H1 (cell line): ENCODE measurements at regions not wholly inside any gene's neighbourhood (a gene's known extent, or its start where the extent isn't known, plus 50 kb on each side); places are given as distances from the start of the nearest gene placed in this dataset.

Source experiments
- PHF8 ChIP-seq: fragments of 200-600 bp; sonication (generic); conservative IDR thresholded peaks from 2 replicates; pipeline ENCODE4 v1.7.1; 2012; ENCODE audit warnings: low read depth, mild to moderate bottlenecking, inconsistent platforms, low read length, moderate library complexity
- POLR2A ChIP-seq, 2 experiments: IDR thresholded peaks; 1 replicate in 1 of 2; 2 replicates in 1 of 2; pipeline ENCODE4 v1.6.1; 2011; ENCODE audit warnings: low read depth in 2 of 2, low read length in 2 of 2, mild to moderate bottlenecking in 2 of 2; ENCODE audit errors: control extremely low read depth in 1 of 2
- RAD21 ChIP-seq, 2 experiments: IDR thresholded peaks in 1 of 2; conservative IDR thresholded peaks in 1 of 2; 2 replicates each; pipeline ENCODE4 v1.6.1; 2011; ENCODE audit warnings: low read depth in 2 of 2, low read length in 2 of 2, improper control_type of control experiment in 1 of 2, inconsistent platforms in 1 of 2, mild to moderate bottlenecking in 1 of 2, moderate library complexity in 1 of 2
- SAP30 ChIP-seq: fragments of 300-600 bp; sonication (generic); IDR thresholded peaks from 2 replicates; pipeline ENCODE4 v1.7.1; 2012; ENCODE audit warnings: low read length, moderate library complexity, mild to moderate bottlenecking, inconsistent platforms; ENCODE audit not compliant: insufficient read depth, insufficient replicate concordance
- SIRT6 ChIP-seq: IDR thresholded peaks from one replicate; pipeline ENCODE4 v1.7.1; 2012; ENCODE audit warnings: low read length, inconsistent platforms
- SIX5 ChIP-seq: IDR thresholded peaks from 2 replicates; pipeline ENCODE4 v1.6.1; 2011; ENCODE audit warnings: mild to moderate bottlenecking, low read depth, low read length
- TF ChIP-seq, protein P1 (sequence below): fragments of 300-600 bp; sonication (generic); IDR thresholded peaks from 2 replicates; pipeline ENCODE4 v1.7.1; 2012; ENCODE audit warnings: low read length, moderate library complexity, mild to moderate bottlenecking, inconsistent platforms; ENCODE audit not compliant: insufficient replicate concordance

DNA sequence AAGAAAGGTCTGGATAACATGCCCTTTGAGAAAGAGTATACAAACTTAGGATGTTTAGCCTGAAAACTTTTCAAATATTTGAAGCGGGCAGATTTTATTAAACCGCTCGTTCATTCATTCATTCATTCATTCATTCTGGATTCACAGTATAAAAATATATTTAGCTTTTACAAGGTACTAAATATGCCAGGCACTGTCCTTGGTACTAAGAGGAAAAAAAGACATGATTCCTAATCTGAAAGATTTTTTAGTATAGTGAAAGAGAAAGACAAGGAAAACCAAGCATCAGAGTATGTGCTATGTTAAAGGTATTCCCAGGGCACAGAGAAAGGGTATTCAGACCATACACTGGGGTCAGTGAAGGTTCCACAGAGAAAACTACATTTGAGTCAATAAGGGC lies 299.7 kb downstream of the BCAT1 start (continued):
- TF ChIP-seq, protein P1, sequence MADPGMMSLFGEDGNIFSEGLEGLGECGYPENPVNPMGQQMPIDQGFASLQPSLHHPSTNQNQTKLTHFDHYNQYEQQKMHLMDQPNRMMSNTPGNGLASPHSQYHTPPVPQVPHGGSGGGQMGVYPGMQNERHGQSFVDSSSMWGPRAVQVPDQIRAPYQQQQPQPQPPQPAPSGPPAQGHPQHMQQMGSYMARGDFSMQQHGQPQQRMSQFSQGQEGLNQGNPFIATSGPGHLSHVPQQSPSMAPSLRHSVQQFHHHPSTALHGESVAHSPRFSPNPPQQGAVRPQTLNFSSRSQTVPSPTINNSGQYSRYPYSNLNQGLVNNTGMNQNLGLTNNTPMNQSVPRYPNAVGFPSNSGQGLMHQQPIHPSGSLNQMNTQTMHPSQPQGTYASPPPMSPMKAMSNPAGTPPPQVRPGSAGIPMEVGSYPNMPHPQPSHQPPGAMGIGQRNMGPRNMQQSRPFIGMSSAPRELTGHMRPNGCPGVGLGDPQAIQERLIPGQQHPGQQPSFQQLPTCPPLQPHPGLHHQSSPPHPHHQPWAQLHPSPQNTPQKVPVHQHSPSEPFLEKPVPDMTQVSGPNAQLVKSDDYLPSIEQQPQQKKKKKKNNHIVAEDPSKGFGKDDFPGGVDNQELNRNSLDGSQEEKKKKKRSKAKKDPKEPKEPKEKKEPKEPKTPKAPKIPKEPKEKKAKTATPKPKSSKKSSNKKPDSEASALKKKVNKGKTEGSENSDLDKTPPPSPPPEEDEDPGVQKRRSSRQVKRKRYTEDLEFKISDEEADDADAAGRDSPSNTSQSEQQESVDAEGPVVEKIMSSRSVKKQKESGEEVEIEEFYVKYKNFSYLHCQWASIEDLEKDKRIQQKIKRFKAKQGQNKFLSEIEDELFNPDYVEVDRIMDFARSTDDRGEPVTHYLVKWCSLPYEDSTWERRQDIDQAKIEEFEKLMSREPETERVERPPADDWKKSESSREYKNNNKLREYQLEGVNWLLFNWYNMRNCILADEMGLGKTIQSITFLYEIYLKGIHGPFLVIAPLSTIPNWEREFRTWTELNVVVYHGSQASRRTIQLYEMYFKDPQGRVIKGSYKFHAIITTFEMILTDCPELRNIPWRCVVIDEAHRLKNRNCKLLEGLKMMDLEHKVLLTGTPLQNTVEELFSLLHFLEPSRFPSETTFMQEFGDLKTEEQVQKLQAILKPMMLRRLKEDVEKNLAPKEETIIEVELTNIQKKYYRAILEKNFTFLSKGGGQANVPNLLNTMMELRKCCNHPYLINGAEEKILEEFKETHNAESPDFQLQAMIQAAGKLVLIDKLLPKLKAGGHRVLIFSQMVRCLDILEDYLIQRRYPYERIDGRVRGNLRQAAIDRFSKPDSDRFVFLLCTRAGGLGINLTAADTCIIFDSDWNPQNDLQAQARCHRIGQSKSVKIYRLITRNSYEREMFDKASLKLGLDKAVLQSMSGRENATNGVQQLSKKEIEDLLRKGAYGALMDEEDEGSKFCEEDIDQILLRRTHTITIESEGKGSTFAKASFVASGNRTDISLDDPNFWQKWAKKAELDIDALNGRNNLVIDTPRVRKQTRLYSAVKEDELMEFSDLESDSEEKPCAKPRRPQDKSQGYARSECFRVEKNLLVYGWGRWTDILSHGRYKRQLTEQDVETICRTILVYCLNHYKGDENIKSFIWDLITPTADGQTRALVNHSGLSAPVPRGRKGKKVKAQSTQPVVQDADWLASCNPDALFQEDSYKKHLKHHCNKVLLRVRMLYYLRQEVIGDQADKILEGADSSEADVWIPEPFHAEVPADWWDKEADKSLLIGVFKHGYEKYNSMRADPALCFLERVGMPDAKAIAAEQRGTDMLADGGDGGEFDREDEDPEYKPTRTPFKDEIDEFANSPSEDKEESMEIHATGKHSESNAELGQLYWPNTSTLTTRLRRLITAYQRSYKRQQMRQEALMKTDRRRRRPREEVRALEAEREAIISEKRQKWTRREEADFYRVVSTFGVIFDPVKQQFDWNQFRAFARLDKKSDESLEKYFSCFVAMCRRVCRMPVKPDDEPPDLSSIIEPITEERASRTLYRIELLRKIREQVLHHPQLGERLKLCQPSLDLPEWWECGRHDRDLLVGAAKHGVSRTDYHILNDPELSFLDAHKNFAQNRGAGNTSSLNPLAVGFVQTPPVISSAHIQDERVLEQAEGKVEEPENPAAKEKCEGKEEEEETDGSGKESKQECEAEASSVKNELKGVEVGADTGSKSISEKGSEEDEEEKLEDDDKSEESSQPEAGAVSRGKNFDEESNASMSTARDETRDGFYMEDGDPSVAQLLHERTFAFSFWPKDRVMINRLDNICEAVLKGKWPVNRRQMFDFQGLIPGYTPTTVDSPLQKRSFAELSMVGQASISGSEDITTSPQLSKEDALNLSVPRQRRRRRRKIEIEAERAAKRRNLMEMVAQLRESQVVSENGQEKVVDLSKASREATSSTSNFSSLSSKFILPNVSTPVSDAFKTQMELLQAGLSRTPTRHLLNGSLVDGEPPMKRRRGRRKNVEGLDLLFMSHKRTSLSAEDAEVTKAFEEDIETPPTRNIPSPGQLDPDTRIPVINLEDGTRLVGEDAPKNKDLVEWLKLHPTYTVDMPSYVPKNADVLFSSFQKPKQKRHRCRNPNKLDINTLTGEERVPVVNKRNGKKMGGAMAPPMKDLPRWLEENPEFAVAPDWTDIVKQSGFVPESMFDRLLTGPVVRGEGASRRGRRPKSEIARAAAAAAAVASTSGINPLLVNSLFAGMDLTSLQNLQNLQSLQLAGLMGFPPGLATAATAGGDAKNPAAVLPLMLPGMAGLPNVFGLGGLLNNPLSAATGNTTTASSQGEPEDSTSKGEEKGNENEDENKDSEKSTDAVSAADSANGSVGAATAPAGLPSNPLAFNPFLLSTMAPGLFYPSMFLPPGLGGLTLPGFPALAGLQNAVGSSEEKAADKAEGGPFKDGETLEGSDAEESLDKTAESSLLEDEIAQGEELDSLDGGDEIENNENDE = no peak
- no peak for TF ChIP-seq SAP30
- no peak for TF ChIP-seq SIX5
- no peak for TF ChIP-seq SIRT6
- TF ChIP-seq RAD21 (IDR thresholded peaks at IDR 0.05 in 1 of 2, conservative IDR thresholded peaks at IDR 0.05 in 1 of 2; ENCODE audit: low read depth in 2 of 2, low read length in 2 of 2) = no peak
- TF ChIP-seq PHF8 = no peak
- TF ChIP-seq POLR2A (IDR thresholded peaks at IDR 0.05; ENCODE audit: control extremely low read depth in 1 of 2, low read depth in 2 of 2, low read length in 2 of 2) = no peak
